ENCODE measurements at regions not wholly inside any gene's neighbourhood (a gene's known extent, or its start where the extent isn't known, plus 50 kb on each side); places are given as distances from the start of the nearest gene placed in this dataset.

GRCh38 chr12:115199831-115200230 is 515.9 kb upstream of the TBX3 start:
- Histone ChIP-seq H3K27ac (ENCODE audit: low read depth, low read length) (no peak overlapping the region), H3K4me1 (ENCODE audit: control insufficient read depth in 1 of 2, insufficient read depth in 2 of 2, low read length in 2 of 2) (no peaks in the 10 kb centered on the region), H3K9ac (ENCODE audit: low read depth in 1 of 2, low read length in 2 of 2) (no peak overlapping the region), H3K36me3 (ENCODE audit: control insufficient read depth in 1 of 2, insufficient read depth in 2 of 2, low read length in 2 of 2) (no peaks in the 10 kb centered on the region), H3K4me3 (ENCODE audit: low read depth in 1 of 2, low read length in 2 of 2) (no peak overlapping the region), H3K9me3 (ENCODE audit: control insufficient read depth in 1 of 2, low read length in 2 of 2) (no peaks in the 10 kb centered on the region), H3K27me3 (ENCODE audit: control insufficient read depth in 1 of 2, insufficient read depth in 2 of 2, low read length in 2 of 2) (no peaks in the 10 kb centered on the region)

GRCh38 chr12:115194857-115195256 is 510.9 kb upstream of the TBX3 start:
- H3K36me3 ChIP-seq (ENCODE audit: control insufficient read depth in 1 of 2, insufficient read depth in 2 of 2, low read length in 2 of 2), result no peaks in the 10 kb centered on the region
- no peaks in the 10 kb centered on the region for H3K4me1 ChIP-seq (ENCODE audit: control insufficient read depth in 1 of 2, insufficient read depth in 2 of 2, low read length in 2 of 2)
- no peak overlapping the region for H3K4me3 ChIP-seq (ENCODE audit: low read depth in 1 of 2, low read length in 2 of 2)
- no peak overlapping the region for H3K9ac ChIP-seq (ENCODE audit: low read depth in 1 of 2, low read length in 2 of 2)
- H3K27ac ChIP-seq (ENCODE audit: low read depth, low read length), result no peak overlapping the region
- H3K9me3 ChIP-seq (ENCODE audit: control insufficient read depth in 1 of 2, low read length in 2 of 2), result no peaks in the 10 kb centered on the region
- H3K27me3 ChIP-seq (ENCODE audit: control insufficient read depth in 1 of 2, insufficient read depth in 2 of 2, low read length in 2 of 2), result no peaks in the 10 kb centered on the region

- H3K9ac ChIP-seq (ENCODE audit: low read depth in 1 of 2, low read length in 2 of 2), result no peak overlapping the region
- H3K9me3 ChIP-seq (ENCODE audit: control insufficient read depth in 1 of 2, low read length in 2 of 2), result no peaks in the 10 kb centered on the region
- H3K36me3 ChIP-seq (ENCODE audit: control insufficient read depth in 1 of 2, insufficient read depth in 2 of 2, low read length in 2 of 2), result no peaks in the 10 kb centered on the region
- no peaks in the 10 kb centered on the region for H3K27me3 ChIP-seq (ENCODE audit: control insufficient read depth in 1 of 2, insufficient read depth in 2 of 2, low read length in 2 of 2)
- H3K4me1 ChIP-seq (ENCODE audit: control insufficient read depth in 1 of 2, insufficient read depth in 2 of 2, low read length in 2 of 2), result no peaks in the 10 kb centered on the region
- no peak overlapping the region for H3K27ac ChIP-seq (ENCODE audit: low read depth, low read length)
- no peak overlapping the region for H3K4me3 ChIP-seq (ENCODE audit: low read depth in 1 of 2, low read length in 2 of 2)
These were observed 510.5 kb upstream of the TBX3 start for GRCh38 chr12:115194448-115194847.

GRCh38 chr12:115191342-115191741 is 507.4 kb upstream of the TBX3 start:
- no peaks in the 10 kb centered on the region for H3K4me1 ChIP-seq (ENCODE audit: control insufficient read depth in 1 of 2, insufficient read depth in 2 of 2, low read length in 2 of 2)
- H3K27me3 ChIP-seq (ENCODE audit: control insufficient read depth in 1 of 2, insufficient read depth in 2 of 2, low read length in 2 of 2), result no peaks in the 10 kb centered on the region
- H3K27ac ChIP-seq (ENCODE audit: low read depth, low read length), result no peak overlapping the region
- no peaks in the 10 kb centered on the region for H3K9me3 ChIP-seq (ENCODE audit: control insufficient read depth in 1 of 2, low read length in 2 of 2)
- no peaks in the 10 kb centered on the region for H3K36me3 ChIP-seq (ENCODE audit: control insufficient read depth in 1 of 2, insufficient read depth in 2 of 2, low read length in 2 of 2)
- no peak overlapping the region for H3K9ac ChIP-seq (ENCODE audit: low read depth in 1 of 2, low read length in 2 of 2)
- no peak overlapping the region for H3K4me3 ChIP-seq (ENCODE audit: low read depth in 1 of 2, low read length in 2 of 2)

GRCh38 chr12:115190010-115190770 is 506.2 kb upstream of the TBX3 start:
- Histone ChIP-seq H3K4me3 (ENCODE audit: low read depth in 1 of 2, low read length in 2 of 2) (no peak overlapping the region), H3K36me3 (ENCODE audit: control insufficient read depth in 1 of 2, insufficient read depth in 2 of 2, low read length in 2 of 2) (no peaks in the 10 kb centered on the region), H3K4me1 (ENCODE audit: control insufficient read depth in 1 of 2, insufficient read depth in 2 of 2, low read length in 2 of 2) (no peaks in the 10 kb centered on the region), H3K27me3 (ENCODE audit: control insufficient read depth in 1 of 2, insufficient read depth in 2 of 2, low read length in 2 of 2) (no peaks in the 10 kb centered on the region), H3K9me3 (ENCODE audit: control insufficient read depth in 1 of 2, low read length in 2 of 2) (peaks cover 0 to 2% of the 10 kb centered on the region in 2 donors), H3K27ac (ENCODE audit: low read depth, low read length) (no peak overlapping the region), H3K9ac (ENCODE audit: low read depth in 1 of 2, low read length in 2 of 2) (no peak overlapping the region)

- Histone ChIP-seq H3K4me3 (ENCODE audit: low read depth in 1 of 2, low read length in 2 of 2) (no peak overlapping the region), H3K9me3 (ENCODE audit: control insufficient read depth in 1 of 2, low read length in 2 of 2) (peaks cover 0 to 2% of the 10 kb centered on the region in 2 donors), H3K4me1 (ENCODE audit: control insufficient read depth in 1 of 2, insufficient read depth in 2 of 2, low read length in 2 of 2) (no peaks in the 10 kb centered on the region), H3K27ac (ENCODE audit: low read depth, low read length) (no peak overlapping the region), H3K9ac (ENCODE audit: low read depth in 1 of 2, low read length in 2 of 2) (no peak overlapping the region), H3K36me3 (ENCODE audit: control insufficient read depth in 1 of 2, insufficient read depth in 2 of 2, low read length in 2 of 2) (no peaks in the 10 kb centered on the region), H3K27me3 (ENCODE audit: control insufficient read depth in 1 of 2, insufficient read depth in 2 of 2, low read length in 2 of 2) (no peaks in the 10 kb centered on the region)
These were observed 501.5 kb upstream of the TBX3 start for GRCh38 chr12:115185506-115185905.

- Histone ChIP-seq H3K27me3 (ENCODE audit: control insufficient read depth in 1 of 2, insufficient read depth in 2 of 2, low read length in 2 of 2) (no peaks in the 10 kb centered on the region), H3K9ac (ENCODE audit: low read depth in 1 of 2, low read length in 2 of 2) (no peak overlapping the region), H3K36me3 (ENCODE audit: control insufficient read depth in 1 of 2, insufficient read depth in 2 of 2, low read length in 2 of 2) (no peaks in the 10 kb centered on the region), H3K9me3 (ENCODE audit: control insufficient read depth in 1 of 2, low read length in 2 of 2) (peaks cover 0 to 2% of the 10 kb centered on the region in 2 donors), H3K4me3 (ENCODE audit: low read depth in 1 of 2, low read length in 2 of 2) (no peak overlapping the region), H3K4me1 (ENCODE audit: control insufficient read depth in 1 of 2, insufficient read depth in 2 of 2, low read length in 2 of 2) (no peaks in the 10 kb centered on the region), H3K27ac (ENCODE audit: low read depth, low read length) (no peak overlapping the region)
These were observed 499.8 kb upstream of the TBX3 start for GRCh38 chr12:115183752-115184151.

GRCh38 chr12:115177899-115178298 is 493.9 kb upstream of the TBX3 start:
- Histone ChIP-seq H3K9ac (ENCODE audit: low read depth in 1 of 2, low read length in 2 of 2) (no peak overlapping the region), H3K4me3 (ENCODE audit: low read depth in 1 of 2, low read length in 2 of 2) (no peak overlapping the region), H3K9me3 (ENCODE audit: control insufficient read depth in 1 of 2, low read length in 2 of 2) (no peaks in the 10 kb centered on the region), H3K36me3 (ENCODE audit: control insufficient read depth in 1 of 2, insufficient read depth in 2 of 2, low read length in 2 of 2) (no peaks in the 10 kb centered on the region), H3K4me1 (ENCODE audit: control insufficient read depth in 1 of 2, insufficient read depth in 2 of 2, low read length in 2 of 2) (no peaks in the 10 kb centered on the region), H3K27me3 (ENCODE audit: control insufficient read depth in 1 of 2, insufficient read depth in 2 of 2, low read length in 2 of 2) (no peaks in the 10 kb centered on the region), H3K27ac (ENCODE audit: low read depth, low read length) (no peak overlapping the region)

GRCh38 chr12:115176741-115177400 is 492.9 kb upstream of the TBX3 start:
- no peaks in the 10 kb centered on the region for H3K4me1 ChIP-seq (ENCODE audit: control insufficient read depth in 1 of 2, insufficient read depth in 2 of 2, low read length in 2 of 2)
- no peaks in the 10 kb centered on the region for H3K27me3 ChIP-seq (ENCODE audit: control insufficient read depth in 1 of 2, insufficient read depth in 2 of 2, low read length in 2 of 2)
- no peaks in the 10 kb centered on the region for H3K36me3 ChIP-seq (ENCODE audit: control insufficient read depth in 1 of 2, insufficient read depth in 2 of 2, low read length in 2 of 2)
- H3K4me3 ChIP-seq (ENCODE audit: low read depth in 1 of 2, low read length in 2 of 2), result no peak overlapping the region
- H3K27ac ChIP-seq (ENCODE audit: low read depth, low read length), result no peak overlapping the region
- H3K9me3 ChIP-seq (ENCODE audit: control insufficient read depth in 1 of 2, low read length in 2 of 2), result no peaks in the 10 kb centered on the region
- no peak overlapping the region for H3K9ac ChIP-seq (ENCODE audit: low read depth in 1 of 2, low read length in 2 of 2)

GRCh38 chr12:115174920-115175319 is 490.9 kb upstream of the TBX3 start:
- no peaks in the 10 kb centered on the region for H3K36me3 ChIP-seq (ENCODE audit: control insufficient read depth in 1 of 2, insufficient read depth in 2 of 2, low read length in 2 of 2)
- H3K9ac ChIP-seq (ENCODE audit: low read depth in 1 of 2, low read length in 2 of 2), result no peak overlapping the region
- H3K9me3 ChIP-seq (ENCODE audit: control insufficient read depth in 1 of 2, low read length in 2 of 2), result no peaks in the 10 kb centered on the region
- no peaks in the 10 kb centered on the region for H3K27me3 ChIP-seq (ENCODE audit: control insufficient read depth in 1 of 2, insufficient read depth in 2 of 2, low read length in 2 of 2)
- H3K4me1 ChIP-seq (ENCODE audit: control insufficient read depth in 1 of 2, insufficient read depth in 2 of 2, low read length in 2 of 2), result no peaks in the 10 kb centered on the region
- H3K27ac ChIP-seq (ENCODE audit: low read depth, low read length), result no peak overlapping the region
- no peak overlapping the region for H3K4me3 ChIP-seq (ENCODE audit: low read depth in 1 of 2, low read length in 2 of 2)
